IgD-negative memory B cell (primary cell): ENCODE measurements at regions not wholly inside any gene's neighbourhood (a gene's known extent, or its start where the extent isn't known, plus 50 kb on each side); places are given as distances from the start of the nearest gene placed in this dataset.

ENCODE experiments used
- H3K27ac Mint-ChIP-seq, 3 donors: one replicate each; pipeline ENCODE4 v1.8.0; 2020 to 2022; ENCODE audit warnings: mild to moderate bottlenecking in 3 of 3, mixed read lengths in 3 of 3, moderate library complexity in 1 of 3
- H3K27me3 Mint-ChIP-seq: one replicate; pipeline ENCODE4 v1.8.0; 2021; ENCODE audit warnings: mixed read lengths
- H3K36me3 Mint-ChIP-seq: one replicate; pipeline ENCODE4 v1.8.0; 2020; ENCODE audit warnings: mild to moderate bottlenecking, mixed read lengths
- H3K4me1 Mint-ChIP-seq, 3 donors: one replicate each; pipeline ENCODE4 v1.8.0; 2020 to 2022; ENCODE audit warnings: mixed read lengths in 3 of 3, mild to moderate bottlenecking in 1 of 3
- H3K4me3 Mint-ChIP-seq, 4 donors: one replicate each; pipeline ENCODE4 v1.8.0; 2020 to 2022; ENCODE audit warnings: mild to moderate bottlenecking in 4 of 4, mixed read lengths in 4 of 4, moderate library complexity in 3 of 4
- H3K9me3 Mint-ChIP-seq, 3 donors: one replicate each; pipeline ENCODE4 v1.8.0; 2020 to 2021; ENCODE audit warnings: mixed read lengths in 3 of 3, mild to moderate bottlenecking in 1 of 3

DNA sequence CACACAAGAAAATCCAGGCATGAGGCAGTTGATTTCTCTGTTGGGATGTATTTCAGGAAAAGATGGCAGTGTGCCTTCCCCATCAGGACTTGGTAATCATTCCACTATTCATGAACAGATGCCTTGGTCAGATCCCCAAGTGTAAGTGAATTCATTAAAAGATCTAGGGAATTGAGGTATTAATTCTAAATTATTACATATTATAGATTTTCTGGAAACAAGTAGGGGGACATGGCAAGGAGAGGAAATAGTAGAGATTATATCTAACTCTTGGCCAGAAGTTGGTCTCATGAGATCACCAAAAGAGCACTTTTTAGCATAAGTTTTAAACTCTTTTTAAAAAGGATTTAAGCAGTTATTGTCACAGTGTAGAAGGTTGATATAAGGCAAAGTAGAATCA lies 74.4 kb upstream of the MDFIC2 start:
- Mint-ChIP-seq H3K9me3 (peaks cover 0 to 9% (median 5%) of the 10 kb centered on the region in 3 donors), H3K36me3 (no peaks in the 10 kb centered on the region), H3K27me3 (peaks cover 2% of the 10 kb centered on the region), H3K4me1 (peaks cover 0 to 2% (median 0%) of the 10 kb centered on the region in 3 donors), H3K4me3 (no peak overlapping the region), H3K27ac (no peak overlapping the region)

- Mint-ChIP-seq H3K27me3 (peaks cover 2% of the 10 kb centered on the region), H3K4me3 (no peak overlapping the region), H3K4me1 (peaks cover 0 to 2% (median 0%) of the 10 kb centered on the region in 3 donors), H3K9me3 (peaks cover 0 to 9% (median 5%) of the 10 kb centered on the region in 3 donors), H3K36me3 (no peaks in the 10 kb centered on the region), H3K27ac (no peak overlapping the region)
These were observed 73.6 kb upstream of the MDFIC2 start for GRCh38 chr3:70386043-70386442.

GRCh38 chr3:70383360-70383831 lies 71.0 kb upstream of the MDFIC2 start:
- no peaks in the 10 kb centered on the region for H3K9me3 Mint-ChIP-seq
- H3K27ac Mint-ChIP-seq: no peak overlapping the region
- H3K36me3 Mint-ChIP-seq: no peaks in the 10 kb centered on the region
- peaks cover 0 to 2% (median 0%) of the 10 kb centered on the region in 3 donors for H3K4me1 Mint-ChIP-seq
- H3K27me3 Mint-ChIP-seq: peaks cover 4% of the 10 kb centered on the region
- H3K4me3 Mint-ChIP-seq: no peak overlapping the region

DNA sequence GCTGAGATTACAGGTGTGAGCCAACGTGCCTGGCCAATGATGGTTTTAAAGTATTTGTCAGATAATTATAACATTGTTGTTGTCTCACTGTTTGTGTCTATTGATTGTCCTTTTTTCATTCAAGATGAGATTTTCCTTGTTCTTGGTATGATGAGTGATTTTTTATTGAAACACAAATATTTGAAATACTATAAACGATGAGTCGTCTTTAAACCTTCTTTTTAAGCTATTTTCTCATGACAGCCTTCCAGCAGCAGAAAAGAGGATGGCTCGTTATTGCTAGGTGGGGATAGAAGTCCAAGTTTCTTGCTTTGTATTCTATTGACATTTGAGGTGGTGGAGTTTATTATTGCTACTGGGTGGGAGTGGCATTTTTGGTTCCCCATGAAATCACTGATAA lies 61.7 kb upstream of the MDFIC2 start:
- Mint-ChIP-seq H3K27ac (no peak overlapping the region), H3K4me1 (no peaks in the 10 kb centered on the region), H3K36me3 (peaks cover 2% of the 10 kb centered on the region), H3K4me3 (no peak overlapping the region), H3K27me3 (peaks cover under 1% of the 10 kb centered on the region), H3K9me3 (peaks cover 3 to 6% (median 6%) of the 10 kb centered on the region in 3 donors)
